ENCODE measurements at regions not wholly inside any gene's neighbourhood (a gene's known extent, or its start where the extent isn't known, plus 50 kb on each side); places are given as distances from the start of the nearest gene placed in this dataset.

DNA sequence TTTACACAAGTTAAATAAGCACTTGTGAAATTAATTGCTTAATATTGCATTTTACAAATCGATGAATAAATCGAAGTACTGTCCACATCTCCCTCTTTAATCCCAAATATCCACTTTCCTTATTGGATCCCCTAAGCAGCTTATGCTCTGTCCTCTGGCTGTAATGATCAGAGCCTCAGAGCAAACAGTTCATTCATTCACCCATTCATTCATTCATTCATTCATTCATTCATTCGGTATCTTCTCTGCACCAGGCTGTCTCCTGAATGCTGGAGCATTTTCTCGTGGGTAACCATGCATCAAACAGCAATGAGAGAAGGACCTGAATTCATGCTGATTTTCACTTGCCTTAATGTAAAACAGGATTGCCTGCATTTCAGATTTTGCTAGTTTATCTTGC, 69.5 kb upstream of the IGSF21 start:
- intact Hi-C loops (cut with micrococcal nuclease) = no loop called here
- no peak overlapping the region for H3K4me2 ChIP-seq (replicated peaks; ENCODE audit: extremely low read depth, low read length, poor library complexity, severe bottlenecking)
- no peak for TF ChIP-seq CTCF (IDR thresholded peaks at IDR 0.05)

GRCh38 chr1:18039102-18039501, 68.5 kb upstream of the IGSF21 start:
- no peaks in the 10 kb centered on the region for H3K9me3 ChIP-seq (replicated peaks in 1 of 2; ENCODE audit: control insufficient read depth in 1 of 2, insufficient read depth in 1 of 2, low read length in 2 of 2)
- intact Hi-C loops (cut with micrococcal nuclease) = no loop called here
- no peak overlapping the region for H3K4me3 Mint-ChIP-seq
- no peak overlapping the region for H3K9ac ChIP-seq (ENCODE audit: insufficient read depth, low read length, poor library complexity, severe bottlenecking)
- WGBS (ENCODE audit: insufficient coverage) = no CpG with 5 or more reads among the region's 1 CpG
- no peak overlapping the region for H3K4me2 ChIP-seq (replicated peaks; ENCODE audit: extremely low read depth, low read length, poor library complexity, severe bottlenecking)
- no peak for DNase-seq
- no peaks in the 10 kb centered on the region for H3K79me2 ChIP-seq (ENCODE audit: insufficient read depth, low read length)
- TF ChIP-seq CTCF (IDR thresholded peaks at IDR 0.05) = no peak
- H3K9me3 Mint-ChIP-seq = no peaks in the 10 kb centered on the region
- H3K4me1 ChIP-seq (ENCODE audit: control insufficient read depth in 1 of 2, insufficient read depth in 2 of 2, low read length in 2 of 2) = no peaks in the 10 kb centered on the region
- H3K36me3 ChIP-seq (replicated peaks in 1 of 2; ENCODE audit: control insufficient read depth in 1 of 2, insufficient read depth in 2 of 2, low read length in 2 of 2) = no peaks in the 10 kb centered on the region
- H3K27me3 Mint-ChIP-seq (ENCODE audit: low read depth in 3 of 3) = peaks cover 1 to 3% (median 3%) of the 10 kb centered on the region in 3 donors
- H3K27me3 ChIP-seq (ENCODE audit: control insufficient read depth in 2 of 2, insufficient read depth in 2 of 2, low read length in 2 of 2) = no peaks in the 10 kb centered on the region
- H3K4me1 Mint-ChIP-seq = no peaks in the 10 kb centered on the region
- no peaks in the 10 kb centered on the region for H4K20me1 ChIP-seq (ENCODE audit: insufficient read depth, low read length)
- no peak overlapping the region for H3K27ac Mint-ChIP-seq
- no peak overlapping the region for H2AFZ ChIP-seq (ENCODE audit: insufficient read depth, low read depth, low read length, poor library complexity, severe bottlenecking)
- no peaks in the 10 kb centered on the region for H3K36me3 Mint-ChIP-seq
- H3K4me3 ChIP-seq (replicated peaks in 1 of 3; ENCODE audit: low read depth in 2 of 3, low read length in 3 of 3) = no peak overlapping the region
- no peak overlapping the region for H3K27ac ChIP-seq (ENCODE audit: low read depth in 1 of 2, low read length in 2 of 2)

More for the DNA sequence above, 69.5 kb upstream of the IGSF21 start:
- WGBS (ENCODE audit: insufficient coverage) = 80% methylated on average over 4 of the region's 4 CpGs
- no peak for DNase-seq
- H3K4me3 Mint-ChIP-seq = no peak overlapping the region
- Histone ChIP-seq H3K27ac (ENCODE audit: low read depth in 1 of 2, low read length in 2 of 2) (no peak overlapping the region), H3K36me3 (replicated peaks in 1 of 2; ENCODE audit: control insufficient read depth in 1 of 2, insufficient read depth in 2 of 2, low read length in 2 of 2) (no peaks in the 10 kb centered on the region), H3K4me1 (ENCODE audit: control insufficient read depth in 1 of 2, insufficient read depth in 2 of 2, low read length in 2 of 2) (no peaks in the 10 kb centered on the region), H3K9me3 (replicated peaks in 1 of 2; ENCODE audit: control insufficient read depth in 1 of 2, insufficient read depth in 1 of 2, low read length in 2 of 2) (no peaks in the 10 kb centered on the region), H4K20me1 (ENCODE audit: insufficient read depth, low read length) (no peaks in the 10 kb centered on the region), H3K9ac (ENCODE audit: insufficient read depth, low read length, poor library complexity, severe bottlenecking) (no peak overlapping the region), H2AFZ (ENCODE audit: insufficient read depth, low read depth, low read length, poor library complexity, severe bottlenecking) (no peak overlapping the region), H3K4me3 (replicated peaks in 1 of 3; ENCODE audit: low read depth in 2 of 3, low read length in 3 of 3) (no peak overlapping the region), H3K79me2 (ENCODE audit: insufficient read depth, low read length) (no peaks in the 10 kb centered on the region), H3K27me3 (ENCODE audit: control insufficient read depth in 2 of 2, insufficient read depth in 2 of 2, low read length in 2 of 2) (no peaks in the 10 kb centered on the region)
- no peak overlapping the region for H3K27ac Mint-ChIP-seq
- no peaks in the 10 kb centered on the region for H3K36me3 Mint-ChIP-seq
- no peaks in the 10 kb centered on the region for H3K9me3 Mint-ChIP-seq
- no peaks in the 10 kb centered on the region for H3K4me1 Mint-ChIP-seq
- H3K27me3 Mint-ChIP-seq (ENCODE audit: low read depth in 3 of 3) = peaks cover 1 to 4% (median 3%) of the 10 kb centered on the region in 3 donors

All from CD14-positive monocyte (primary cell).